A204.1 (cell line): ENCODE measurements at regions not wholly inside any gene's neighbourhood (a gene's known extent, or its start where the extent isn't known, plus 50 kb on each side); places are given as distances from the start of the nearest gene placed in this dataset.
"Not testable (repeated sequence)": the region's sequence is repeated elsewhere in the genome, so short reads cannot be mapped to it uniquely, and the experiment has no call there.

ENCODE experiments used
- FAIRE-seq: peaks from 2 replicates; lab custom pipeline; 2012; peaks lifted over from hg19 to GRCh38; lab: Jason Lieb, UNC

DNA sequence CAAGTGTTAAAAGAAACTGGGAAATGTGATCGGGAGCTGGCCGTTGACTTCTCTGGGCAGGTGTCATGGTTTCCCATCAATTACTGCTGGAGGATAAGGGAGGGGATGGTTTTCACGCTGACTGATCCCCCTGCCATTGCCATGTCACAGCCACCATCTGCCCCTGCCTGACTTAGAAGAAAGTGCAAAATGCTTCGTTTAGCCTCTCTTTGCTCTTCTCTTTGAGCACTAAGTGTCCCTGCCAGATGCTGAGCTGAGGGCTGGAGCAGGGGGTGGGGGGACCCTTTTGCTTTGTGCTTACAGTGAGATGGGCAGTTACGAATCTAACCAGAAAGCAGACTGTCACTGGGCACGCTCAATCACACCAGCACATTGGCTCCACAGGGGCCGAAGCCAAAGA, 138.4 kb upstream of the ALDH1B1 start:
- FAIRE-seq = no peak

DNA sequence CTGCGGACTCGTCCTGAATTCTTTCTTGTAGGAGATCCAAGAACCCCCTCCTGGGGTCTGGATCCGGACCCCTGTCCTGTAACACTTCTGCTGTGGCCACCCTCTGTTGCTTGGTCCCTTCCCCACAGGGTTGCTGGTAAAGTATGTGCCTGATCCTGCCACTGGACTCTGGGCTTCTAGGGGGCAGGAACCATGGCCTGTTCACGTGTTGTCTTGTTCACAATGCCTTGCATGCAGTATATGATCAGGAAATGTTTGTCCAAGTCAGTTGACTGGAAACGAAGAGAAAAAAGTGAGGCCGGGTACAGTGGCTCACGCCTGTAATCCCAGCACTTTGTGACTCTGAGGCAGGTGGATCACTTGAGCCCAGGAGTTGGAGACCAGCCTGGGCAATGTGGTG, 139.3 kb upstream of the ALDH1B1 start:
- no peak for FAIRE-seq

DNA sequence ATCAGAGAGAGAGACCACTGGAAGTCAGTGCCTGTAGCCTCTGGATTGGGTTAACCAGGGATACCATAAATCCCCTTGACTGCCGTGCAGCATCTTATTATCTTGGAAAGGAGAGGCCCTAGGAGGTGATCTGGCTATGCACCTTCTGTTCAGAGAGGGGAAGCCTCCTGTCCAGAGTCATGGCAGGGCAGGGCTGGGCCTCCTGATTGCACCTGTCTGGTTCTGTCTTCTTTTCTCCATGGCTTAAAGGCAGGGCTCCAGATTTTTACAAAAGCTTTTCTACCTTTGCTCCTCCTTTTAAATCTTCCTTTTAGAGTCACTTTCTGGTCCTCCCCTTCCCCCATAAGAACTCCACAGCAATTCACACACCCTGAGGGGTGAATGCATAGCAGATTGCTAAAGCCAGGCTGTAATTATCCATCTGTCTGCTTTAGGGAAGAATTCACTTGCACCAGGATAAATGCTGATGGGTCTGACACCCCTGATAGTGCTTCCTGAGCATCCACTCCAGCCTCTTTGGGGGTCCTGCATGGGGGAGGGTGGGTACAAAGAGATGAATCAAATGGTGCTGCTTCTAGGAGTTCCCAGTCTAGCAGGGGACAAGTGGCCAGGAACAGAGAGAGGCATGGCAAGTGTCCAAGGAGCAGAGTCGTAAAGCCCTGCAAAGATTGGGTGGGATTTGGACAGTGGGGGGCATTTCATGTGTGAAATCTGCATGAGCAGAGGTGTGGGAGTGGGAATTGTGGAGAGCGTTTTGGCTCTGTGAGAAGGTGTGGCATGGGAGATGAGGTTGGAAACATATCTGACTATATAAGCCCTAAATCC, 141.3 kb upstream of the ALDH1B1 start:
- no peak for FAIRE-seq

- FAIRE-seq = no peak
Observed at GRCh38 chr9:38250279-38251035, 142.0 kb upstream of the ALDH1B1 start.

DNA sequence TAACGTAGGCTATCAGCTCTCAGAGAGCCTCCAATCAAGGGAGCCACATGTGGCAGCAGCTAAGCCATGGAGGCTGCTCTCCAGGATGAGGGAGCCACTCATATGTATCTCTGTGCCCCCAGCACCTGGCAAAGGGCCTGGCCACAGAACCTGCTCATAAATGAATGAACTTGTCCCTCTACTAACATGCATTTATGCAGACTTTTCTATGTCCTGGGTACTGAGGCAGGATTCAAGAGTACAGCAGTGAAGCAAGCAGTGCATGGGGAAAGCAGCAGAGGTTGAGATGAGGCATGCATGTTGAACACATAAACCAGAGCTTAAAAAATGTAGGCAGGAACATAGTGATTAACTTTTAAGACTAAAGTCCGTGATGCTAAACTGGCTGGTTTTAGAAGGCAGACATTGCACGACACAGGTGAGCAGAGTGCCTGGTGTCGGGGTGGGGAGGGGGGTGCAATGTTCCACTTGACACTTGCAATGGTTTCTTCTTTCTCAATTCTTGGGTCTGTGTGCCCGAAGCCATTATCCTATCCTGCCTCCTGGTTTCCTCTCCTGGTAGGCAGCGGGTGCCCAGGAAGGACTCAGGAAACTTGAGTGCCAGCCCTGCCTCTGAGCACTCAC, 142.8 kb upstream of the ALDH1B1 start:
- no peak for FAIRE-seq

GRCh38 chr9:38249049-38249448, 143.5 kb upstream of the ALDH1B1 start:
- no peak for FAIRE-seq

GRCh38 chr9:38246833-38247232, 145.7 kb upstream of the ALDH1B1 start:
- no peak for FAIRE-seq

GRCh38 chr9:38244971-38245370, 147.5 kb upstream of the ALDH1B1 start:
- FAIRE-seq = no peak

DNA sequence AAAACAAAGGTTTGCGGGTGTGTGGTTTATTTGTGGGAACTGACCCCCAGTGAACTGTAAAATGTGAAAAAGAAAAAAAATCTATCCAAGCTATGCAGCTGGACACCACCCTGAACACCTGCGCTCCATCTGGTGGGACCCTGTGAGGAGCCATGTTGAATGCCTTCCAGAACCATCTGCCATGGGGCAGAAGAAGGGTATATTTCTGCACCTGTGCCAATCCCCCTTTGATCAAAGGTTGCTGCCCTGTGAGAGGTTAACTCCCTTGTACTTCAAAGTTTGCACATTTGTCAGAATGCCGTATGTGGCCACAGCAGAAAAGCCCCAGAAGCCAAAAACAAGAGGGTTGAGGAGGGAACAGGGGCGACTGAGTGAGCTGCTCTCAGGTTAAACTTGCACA, 148.5 kb upstream of the ALDH1B1 start:
- no peak for FAIRE-seq

DNA sequence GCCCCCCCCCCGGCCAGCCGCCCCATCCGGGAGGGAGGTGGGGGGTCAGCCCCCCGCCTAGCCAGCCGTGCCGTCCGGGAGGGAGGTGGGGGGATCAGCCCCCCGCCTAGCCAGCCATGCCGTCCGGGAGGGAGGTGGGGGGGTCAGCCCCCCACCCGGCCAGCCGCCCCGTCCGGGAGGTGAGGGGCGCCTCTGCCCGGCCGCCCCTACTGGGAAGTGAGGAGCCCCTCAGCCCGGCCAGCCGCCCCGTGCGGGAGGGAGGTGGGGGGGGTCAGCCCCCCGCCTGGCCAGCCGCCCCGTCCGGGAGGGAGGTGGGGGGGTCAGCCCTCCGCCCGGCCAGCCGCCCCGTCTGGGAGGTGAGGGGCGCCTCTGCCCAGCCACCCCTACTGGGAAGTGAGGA, 150.4 kb upstream of the ALDH1B1 start:
- FAIRE-seq = not testable (repeated sequence)

DNA sequence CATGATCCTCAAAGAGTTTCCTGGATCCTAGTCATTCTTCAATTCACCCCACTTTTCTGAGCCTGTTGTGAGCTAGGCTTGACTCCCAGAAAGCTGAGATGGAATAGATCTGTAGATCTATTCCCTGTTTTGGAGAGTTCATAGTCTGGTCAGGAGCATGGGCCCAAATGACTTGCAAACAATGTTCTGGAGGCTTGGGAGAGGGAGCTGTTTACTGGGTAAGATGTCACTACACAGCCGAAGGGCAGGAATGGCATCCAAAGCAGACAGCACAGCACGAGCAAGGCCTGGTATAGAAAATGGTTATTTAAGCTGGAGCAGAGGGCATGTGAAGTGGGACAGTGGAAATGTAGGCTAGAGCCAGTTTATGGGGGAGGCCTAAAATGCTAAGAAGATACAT, 152.5 kb upstream of the ALDH1B1 start:
- FAIRE-seq = no peak

- no peak for FAIRE-seq
Observed at GRCh38 chr9:38235244-38235643, 157.3 kb upstream of the ALDH1B1 start.

DNA sequence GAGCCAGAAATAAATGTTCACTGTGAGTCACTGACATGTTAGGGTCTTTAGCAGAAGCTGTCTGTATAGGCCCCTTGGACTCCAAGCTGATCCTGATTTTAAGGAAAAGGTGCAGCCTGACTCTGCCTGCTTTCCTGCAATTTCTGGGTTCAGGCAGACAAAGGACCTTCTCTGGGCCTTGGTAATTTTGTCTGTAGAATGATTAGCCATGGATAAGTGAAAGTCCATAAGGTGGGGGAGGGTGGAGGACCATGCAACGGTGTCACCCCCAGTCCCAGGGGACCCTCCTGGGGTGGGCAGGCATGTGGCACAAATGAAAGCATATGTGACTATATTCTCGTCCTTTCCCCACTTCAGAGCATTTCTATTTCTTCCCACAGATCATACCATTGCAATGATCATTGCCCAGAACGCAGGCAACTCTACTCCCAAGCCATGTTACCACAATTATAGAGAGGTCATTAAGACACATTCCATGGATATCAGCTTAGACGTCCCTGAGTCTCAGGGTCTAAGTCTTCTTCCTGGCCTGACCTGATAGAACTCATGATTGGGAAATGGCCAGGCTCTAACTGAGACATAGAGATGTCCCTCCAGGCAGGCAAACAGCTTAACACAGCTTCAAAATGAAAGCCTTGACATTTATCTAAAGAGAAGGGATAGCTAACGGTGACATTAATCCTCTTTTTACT, 157.9 kb upstream of the ALDH1B1 start:
- FAIRE-seq = no peak

DNA sequence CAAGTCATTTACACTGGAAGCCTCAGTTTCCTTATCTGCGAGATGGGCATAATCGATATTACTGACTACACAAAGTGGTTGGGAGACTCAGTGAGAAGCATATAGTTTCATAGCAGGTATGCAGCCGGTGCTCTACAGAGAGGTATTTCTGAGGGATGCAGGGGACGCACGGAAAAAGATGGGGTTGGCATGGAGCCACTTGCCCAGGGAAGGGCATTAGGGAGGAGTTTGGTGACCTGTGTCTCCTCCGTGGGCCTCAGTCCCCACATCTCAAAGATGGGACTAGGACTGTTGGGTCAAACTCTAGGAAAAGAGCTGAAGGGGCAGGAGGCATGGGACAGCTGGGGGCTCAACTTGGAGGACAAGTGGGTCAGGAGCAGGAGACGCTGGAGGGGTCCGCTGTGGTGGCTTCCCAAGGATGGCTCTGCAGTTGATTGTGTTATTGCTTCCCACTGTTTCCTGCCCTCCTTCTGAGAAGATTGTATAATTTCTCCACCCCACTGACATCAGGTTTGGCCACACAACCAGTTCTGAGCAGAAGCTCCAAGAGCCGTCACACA, 158.6 kb upstream of the ALDH1B1 start:
- FAIRE-seq = no peak

DNA sequence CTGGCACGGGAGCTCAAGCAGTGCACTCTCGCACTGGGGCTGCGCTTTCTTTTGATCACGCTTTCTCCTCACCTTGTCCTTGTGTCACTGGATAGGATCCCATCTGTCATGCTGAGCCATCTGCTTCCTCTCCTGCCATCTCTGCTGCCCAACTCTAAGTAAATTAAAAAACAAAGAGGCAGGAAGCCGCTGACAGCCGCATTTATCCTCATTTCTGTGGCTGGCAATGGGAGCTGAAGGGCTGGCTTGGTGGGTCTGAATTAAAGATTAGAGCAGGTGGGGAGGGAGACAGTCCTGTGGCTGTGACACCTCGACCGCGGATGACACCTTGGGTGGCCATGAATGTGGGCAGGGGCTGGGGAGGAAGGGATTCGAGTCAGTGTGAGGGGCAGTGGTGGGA, 159.2 kb upstream of the ALDH1B1 start:
- no peak for FAIRE-seq

GRCh38 chr9:38232895-38233294, 159.6 kb upstream of the ALDH1B1 start:
- no peak for FAIRE-seq

GRCh38 chr9:38229504-38230155, 160.6 kb upstream of the SHB start:
- no peak for FAIRE-seq

- no peak for FAIRE-seq
Observed at GRCh38 chr9:38229104-38229500, 160.1 kb upstream of the SHB start.

DNA sequence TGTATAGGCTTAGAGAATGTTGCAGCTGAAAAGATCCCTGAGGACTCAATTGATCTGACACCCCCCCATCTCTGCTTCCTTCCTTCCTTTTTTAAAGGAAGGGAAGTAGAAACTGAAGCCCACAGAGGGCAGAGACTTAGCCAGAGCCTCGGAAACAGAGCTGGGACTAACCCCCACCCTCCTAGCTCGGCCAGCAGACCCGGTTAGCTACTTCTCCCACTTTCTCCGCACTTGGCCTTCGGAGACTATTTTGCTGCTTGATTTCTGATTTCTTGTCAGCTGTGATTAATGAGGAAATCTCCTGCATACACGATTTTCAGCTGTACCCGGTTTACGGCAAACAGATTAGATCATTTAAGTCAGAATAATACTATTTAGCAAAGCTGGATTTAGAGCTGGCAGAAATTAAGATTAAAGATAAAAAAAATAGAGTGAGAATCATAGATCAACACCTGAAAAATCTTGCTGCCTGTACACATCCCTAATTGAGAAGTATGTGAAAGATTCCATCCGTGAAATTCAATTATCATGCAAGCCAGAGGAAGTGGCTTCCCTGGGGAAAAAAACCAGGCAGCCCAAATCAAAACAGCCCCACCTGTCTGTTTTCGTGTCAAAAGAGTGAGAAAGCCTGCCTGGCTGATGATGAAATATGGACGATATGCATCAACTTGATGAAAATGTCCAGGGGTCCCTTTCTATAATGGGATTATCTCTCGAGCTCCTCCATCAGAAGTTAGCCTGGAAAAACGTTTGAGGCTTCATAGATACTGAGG, 159.5 kb upstream of the SHB start:
- FAIRE-seq = no peak

GRCh38 chr9:38227656-38228055, 158.6 kb upstream of the SHB start:
- FAIRE-seq = no peak

DNA sequence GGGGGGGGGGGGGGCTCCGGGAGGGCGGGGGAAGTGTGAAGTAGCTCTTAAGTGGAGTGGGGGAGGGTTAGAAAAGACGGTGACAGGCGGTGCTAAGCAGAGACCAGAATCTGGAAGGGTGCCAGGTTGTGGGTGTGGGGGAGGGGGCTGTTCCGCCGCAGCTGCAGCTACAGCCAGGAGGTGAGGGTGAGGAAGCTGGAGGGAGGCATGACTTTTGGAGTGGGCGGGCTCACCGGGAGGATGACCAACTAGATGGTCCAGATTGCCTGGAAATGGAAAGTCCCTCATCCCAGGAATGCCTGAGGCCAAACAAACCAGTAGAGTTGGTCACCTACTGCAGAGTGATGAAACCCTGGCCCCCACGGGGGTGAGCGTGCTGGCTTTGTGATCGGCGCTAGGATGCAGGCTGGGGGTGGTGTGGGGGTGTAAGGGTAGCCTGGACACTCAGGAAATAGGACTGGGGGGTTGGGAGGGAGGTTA, 158.1 kb upstream of the SHB start:
- no peak for FAIRE-seq
